DMS114 treated with DMSO at 0.1 percent for 48 hours (cell line): ENCODE measurements at regions not wholly inside any gene's neighbourhood (a gene's known extent, or its start where the extent isn't known, plus 50 kb on each side); places are given as distances from the start of the nearest gene placed in this dataset.

Source experiments
- DNase-seq: peaks from one replicate; lab custom pipeline; 2025; ENCODE audit not compliant: unreplicated experiment; lab: John Stamatoyannopoulos, UW

DNA sequence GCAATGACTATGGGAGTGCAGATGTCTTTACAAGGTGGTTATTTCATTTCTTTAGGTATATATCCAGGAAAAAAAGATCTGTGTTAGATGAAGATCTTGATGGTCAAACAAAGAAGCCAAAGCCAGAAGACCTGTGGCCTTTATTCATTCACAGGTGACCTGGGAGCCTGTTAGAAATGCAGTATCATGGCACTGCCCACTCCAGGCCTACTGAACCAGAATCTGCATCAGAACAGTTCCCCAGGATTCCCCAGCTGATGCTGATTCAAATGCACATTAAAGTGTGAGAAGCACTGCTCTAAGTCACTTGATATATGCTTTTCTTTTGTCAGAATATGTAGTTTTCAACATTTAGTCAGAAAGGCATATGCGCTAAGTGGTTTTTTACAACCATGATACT, 251.1 kb downstream of the IPMK start:
- no peak for DNase-seq

DNA sequence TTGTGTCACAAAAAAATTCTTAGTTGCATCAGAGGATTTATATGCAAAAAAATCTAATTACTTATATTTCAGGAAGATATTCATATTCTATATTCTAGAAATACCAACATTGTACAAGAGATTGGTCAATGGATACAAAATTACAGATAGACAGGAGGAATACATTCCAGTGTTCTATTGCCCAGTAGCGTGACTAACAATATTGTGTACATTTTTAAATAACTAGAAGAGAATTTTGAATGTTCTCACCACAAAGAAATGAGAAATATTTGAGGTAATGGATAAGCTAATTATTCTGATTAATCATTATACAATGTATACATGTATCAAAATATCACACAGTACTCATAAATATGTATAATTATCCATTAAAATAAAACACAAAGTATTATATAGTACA, 253.3 kb downstream of the IPMK start:
- DNase-seq, result no peak

DNA sequence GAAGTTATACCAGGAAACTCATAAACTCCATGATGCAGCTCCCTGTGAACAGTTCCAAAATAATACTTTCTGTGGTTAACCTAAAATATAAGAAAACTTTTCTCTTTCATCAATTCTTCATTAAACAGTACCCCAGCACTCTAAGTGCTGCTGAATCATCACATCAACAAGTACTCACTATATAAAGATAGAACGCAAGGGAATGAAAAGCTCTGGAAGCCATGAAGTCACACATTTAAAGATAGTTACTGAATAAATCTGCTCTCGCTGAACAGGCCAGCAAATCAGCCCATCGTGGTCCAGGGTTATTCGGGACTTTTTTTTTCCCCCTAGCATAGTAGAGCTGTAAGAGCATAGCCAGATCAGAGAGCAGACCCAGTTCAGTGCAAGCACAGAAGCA, 254.3 kb downstream of the IPMK start:
- no peak for DNase-seq

DNA sequence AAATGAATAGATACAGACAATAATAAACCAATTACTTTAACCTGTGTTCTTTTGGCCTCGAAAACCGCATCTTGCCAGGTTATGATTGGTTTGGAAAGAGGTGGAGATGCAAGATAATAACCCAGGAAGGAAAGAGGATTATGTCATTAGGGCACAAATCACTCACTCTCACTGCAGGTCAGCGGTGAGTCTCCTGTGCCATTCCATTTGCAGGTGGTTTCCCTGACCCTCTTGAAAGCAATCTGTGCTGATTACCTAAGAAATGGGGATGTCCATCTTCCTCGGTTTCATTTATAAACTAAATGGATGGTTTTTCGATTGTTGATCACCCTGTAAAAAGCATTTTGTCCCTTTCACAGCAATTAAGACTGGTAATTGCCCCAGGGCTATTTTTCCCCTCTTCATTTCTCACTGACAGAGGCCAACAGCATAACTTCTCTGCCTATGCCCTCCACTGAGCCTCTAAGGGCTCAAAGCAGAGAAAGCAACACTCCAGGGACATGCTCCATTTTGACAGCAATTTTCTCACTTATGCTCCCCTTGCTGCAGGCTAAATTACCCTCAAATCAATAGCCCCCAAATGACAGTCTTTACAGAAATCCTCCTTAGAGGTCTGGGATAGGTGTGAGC, 257.5 kb downstream of the IPMK start:
- no peak for DNase-seq

DNA sequence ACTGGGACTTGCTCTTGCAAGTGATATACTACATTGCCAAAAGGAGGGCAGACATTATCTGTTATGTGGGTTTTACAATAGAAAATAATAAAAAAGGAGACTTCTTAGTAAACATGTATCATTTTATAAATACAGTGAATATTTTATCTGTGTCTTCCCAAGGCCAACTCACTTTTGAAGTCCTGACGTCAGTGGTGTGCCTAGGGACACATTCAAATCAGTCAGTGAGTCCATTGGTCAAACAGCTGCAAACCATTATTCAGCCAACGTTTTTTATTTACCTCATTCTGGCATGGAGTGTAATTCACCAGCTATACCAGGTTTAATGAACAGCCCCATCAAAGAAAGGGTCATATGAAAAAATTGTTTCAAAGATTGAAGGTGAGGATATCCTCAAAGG, 263.7 kb downstream of the IPMK start:
- DNase-seq, result no peak

DNA sequence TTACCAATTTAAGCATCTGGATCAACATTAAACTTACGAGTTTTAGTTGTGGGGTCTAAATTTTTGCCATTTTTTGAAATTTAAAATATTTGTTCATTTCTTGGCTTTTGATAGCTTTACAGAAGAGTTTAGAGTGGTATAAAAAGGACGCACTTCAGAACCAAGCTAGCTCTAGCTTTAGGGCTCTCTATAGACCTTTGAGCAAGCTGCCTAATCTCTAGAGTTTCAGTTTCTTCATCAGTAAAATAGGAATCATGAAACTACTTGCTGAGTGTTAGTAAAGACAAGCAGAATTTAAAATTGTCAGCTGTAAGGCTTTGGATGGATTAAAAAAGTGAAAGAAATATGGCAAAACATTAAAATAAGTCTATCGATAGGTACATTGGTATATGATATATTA, 266.5 kb downstream of the IPMK start:
- no peak for DNase-seq

DNA sequence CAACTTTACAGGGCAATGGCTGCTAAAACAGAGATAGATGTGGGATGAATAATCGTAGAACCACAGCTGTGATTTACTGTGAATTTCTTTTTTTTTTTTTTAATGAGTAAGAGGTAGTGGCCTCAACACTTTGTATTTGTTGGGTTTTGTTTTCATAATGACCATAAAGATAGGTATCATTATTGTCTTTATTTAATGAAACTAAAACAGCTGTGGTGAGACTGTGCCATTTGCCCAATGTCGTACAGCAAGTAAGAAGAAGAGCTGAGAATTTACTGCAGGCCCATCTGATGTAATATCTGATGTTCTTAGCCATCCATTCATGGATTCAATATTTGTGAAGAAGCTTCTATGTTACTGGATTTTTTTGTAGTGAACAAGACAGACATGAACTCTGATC, 271.2 kb downstream of the IPMK start:
- DNase-seq, result no peak

DNA sequence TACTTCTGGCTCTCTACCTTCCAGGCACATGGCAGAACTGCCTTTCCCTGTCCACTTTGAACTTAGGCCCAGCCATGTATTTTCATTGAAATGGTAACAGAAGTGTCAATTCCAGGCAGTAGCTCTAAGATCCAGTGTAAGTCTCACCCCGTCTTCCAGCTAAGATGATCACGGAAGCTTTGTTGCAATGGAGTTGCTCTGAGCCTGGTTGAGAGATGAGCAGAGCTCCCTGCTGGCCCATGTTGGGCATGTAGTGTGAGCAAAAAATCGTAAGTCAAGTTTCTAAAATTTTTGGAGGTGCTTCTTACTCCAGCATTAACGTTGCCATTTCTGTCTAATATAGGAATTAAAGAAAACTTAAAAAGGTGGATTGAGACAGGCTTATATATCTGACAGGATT, 274.4 kb downstream of the IPMK start:
- no peak for DNase-seq

DNA sequence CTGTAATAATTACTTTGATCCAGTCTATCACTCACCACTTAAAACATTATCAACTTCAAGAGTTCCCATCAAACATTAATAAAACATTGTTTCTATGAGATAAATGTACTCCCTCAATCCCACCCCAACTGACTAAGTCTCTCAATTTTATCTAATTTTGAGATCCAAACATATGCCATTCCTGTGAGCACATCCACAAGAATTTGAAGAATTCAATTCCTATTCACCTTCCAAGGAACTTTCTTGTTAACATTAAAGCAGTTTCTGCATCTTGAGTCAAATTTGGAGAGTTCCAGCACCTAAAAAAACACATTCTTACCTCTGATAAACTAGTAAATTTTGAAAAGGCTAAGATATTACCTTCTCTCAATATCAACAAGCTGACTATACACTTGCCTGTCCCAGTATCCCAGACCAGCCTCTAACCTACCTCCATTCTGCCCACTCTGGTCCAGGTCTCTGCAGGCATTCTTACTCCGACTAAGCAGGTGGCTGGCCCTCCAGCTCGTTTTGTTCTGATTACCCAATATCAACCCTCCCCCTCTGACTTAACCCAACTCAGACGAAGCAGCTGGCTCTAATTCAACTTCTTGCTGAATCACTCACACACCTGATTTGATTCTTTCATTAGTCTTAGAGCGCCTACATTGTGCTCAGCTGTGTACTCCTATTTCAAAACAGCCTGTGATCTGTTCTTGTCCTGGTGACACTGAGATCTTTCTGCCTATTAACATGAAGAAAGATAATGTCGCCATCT, 275.2 kb downstream of the IPMK start:
- no peak for DNase-seq

DNA sequence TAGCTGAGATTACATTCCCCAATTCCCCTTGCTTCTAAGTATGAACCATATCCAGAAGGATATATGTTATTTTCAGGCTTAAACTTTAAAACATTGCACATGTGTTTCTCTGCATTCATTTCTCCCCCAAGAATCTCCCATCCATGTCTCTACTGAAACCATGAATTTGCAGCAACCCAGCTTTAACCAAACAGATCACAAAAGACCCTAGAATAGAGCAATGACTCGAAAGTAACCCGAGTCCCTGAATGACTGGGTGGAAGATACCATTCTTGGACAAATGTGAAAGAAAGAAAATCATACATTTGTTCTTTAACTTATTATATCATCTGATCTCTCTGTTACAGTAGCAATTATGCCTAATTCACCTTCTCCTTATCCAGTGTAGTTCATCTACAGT, 278.7 kb downstream of the IPMK start:
- DNase-seq, result no peak

DNA sequence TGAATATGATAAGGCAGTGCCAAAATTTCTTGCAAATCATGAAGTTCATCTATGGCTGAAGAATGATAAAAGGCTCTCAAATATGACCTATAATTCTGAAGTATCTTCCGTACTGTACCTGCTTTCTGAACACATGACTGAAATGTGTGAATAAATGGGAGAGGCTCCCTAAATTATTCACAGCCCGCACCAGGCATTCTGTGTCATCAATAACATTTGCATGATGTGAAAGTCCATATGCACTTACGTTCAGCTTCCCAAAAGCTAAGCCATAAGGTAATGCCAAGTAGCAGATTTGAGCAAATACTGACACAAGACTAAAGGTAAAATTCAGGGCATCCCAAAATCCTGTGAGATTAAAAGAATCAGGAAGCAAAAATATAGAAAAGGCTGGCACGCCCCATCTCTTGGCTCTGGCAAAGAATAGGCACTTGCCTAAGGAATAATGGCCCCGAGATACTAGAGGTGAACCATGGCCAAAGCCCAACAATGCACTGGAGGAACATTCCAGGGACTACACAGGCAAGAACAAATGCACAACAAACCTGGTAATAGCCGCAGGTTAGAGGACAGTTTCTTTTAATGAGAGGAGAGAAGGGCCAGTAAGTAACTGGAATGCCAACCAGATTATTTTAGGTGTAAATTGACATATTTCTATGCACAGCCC, 280.5 kb downstream of the IPMK start:
- no peak for DNase-seq

DNA sequence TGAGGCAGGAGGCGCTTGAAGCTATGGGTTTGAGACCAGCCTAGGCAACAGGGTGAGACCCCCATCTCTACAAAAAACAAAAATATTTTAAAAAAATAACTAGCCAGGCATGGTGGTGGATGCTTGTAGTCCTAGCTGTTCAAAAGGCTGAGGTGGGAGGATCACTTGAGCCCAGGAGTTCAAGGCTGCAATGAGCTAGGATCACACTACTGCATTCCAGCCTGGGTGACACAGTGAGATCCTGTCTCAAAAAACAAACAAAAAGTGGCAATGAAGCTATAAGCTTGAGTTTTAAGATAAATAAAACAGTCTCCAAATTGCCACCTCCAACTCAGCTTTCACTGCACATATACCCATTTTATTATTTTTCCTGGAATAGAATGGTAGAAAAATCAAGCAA, 281.3 kb downstream of the IPMK start:
- DNase-seq, result no peak

DNA sequence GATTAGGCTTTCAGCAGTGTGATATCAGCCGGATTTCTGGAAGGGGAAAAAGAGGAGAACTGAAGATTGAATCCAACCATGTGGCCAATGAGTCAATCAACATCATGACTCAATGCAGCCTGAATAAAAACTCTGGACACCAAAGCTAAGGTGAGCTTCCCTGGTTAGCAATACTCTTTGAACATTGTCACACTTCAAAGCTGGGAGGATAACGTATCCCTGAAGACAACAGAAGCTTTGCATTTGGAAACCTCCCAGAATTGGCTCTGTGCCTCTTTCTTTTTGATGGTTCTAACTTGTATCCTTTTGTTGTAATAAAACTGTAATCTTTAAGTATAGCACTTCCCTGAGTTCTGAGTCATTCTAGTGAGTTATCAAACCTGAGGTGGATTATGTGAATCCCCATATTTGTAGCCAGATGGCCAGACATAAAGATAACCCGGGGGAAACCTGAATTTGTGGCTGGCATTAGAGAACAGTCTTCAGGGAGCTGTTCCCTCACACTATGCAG, 284.4 kb downstream of the IPMK start:
- no peak for DNase-seq

DNA sequence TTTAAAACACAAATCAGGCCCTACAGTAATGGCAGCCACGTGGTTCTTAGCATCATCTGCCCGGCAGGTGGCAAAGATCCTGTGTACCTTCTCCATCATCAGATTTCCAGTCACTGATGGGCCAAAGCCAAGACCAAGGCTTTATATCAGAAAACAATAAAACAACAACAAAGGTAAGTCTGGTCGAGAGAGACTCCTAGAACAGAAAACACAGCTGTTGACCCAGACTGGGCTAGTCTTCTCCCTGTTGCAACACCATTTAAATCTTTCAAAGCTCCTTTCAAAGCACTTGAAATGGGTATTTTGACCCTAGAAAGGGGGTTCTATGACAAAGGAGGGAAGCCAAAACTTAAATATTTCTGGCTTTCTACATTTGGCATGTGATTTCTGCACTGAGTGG, 285.6 kb downstream of the IPMK start:
- DNase-seq, result no peak

DNA sequence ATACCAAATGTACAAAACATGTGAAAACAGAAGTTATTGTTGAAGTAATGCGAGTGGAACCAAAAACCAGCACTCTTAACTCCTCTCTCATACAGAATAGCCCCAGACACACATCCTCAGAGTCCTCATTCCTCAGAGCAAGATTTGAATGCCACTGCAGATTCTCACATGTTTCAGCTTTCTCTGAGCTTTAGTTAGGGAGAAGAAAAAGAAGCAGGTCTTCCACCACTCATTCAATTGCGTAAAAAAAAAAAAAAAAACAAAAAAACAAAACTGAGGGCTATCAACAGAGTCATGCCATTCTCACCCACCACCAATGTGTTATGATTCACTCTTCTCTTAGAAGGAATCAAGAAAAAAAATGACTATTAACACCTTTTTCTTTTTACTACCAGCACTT, 287.7 kb downstream of the IPMK start:
- DNase-seq, result no peak

DNA sequence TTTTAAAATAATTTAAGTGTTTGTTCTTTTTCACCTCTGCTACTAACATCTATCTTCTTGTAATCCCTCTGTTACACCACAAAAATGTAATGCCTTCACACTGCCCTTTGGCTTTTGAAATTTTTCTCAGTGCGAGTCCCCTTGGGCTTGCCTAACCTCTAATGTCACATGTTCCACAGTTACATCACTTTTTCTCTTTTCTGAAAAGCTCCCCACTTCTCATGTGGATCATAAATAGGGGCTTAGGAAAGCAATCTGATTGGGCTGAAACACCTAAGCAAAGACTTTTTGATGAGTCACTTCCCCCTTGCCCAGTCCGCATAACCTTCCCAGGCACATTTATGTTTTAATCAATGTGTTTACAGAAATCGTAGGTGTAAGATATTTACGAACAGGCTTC, 288.2 kb downstream of the IPMK start:
- no peak for DNase-seq

DNA sequence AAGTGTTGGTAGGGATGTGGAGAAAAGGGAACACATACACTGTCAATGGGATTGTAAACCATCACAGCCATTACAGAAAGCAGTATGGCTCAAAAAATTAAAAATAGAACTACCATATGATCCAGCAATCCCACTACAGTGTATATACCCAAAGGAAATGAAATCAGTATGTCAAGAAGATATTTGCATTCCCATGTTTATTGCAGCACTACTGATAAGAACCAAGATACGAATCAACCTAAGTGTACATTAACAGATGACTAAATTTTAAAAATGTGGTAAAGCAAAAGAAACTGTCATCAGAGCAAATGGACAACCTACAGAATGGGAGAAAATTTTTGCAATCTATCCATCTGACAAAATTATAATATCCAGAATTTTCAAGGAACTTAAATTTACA, 290.4 kb downstream of the IPMK start:
- DNase-seq, result no peak

DNA sequence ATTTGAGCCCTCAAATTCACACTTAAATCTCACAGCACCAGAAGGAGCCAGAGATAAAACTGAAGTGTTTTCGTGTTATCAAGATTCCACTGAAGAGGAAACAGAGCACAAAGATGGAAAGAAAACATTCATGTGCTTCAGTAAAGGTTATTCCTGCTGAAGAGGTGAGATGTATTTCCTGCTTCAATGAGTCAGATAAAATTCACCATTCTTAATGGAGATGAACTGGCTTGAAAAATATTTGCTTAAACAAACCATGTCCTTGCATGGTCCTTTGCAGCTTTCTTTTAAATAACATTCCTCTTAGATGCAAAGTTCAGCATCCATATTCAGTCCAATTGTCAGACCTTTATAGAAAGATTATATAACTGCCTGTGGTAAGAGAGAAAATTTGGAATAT, 294.2 kb downstream of the IPMK start:
- no peak for DNase-seq

DNA sequence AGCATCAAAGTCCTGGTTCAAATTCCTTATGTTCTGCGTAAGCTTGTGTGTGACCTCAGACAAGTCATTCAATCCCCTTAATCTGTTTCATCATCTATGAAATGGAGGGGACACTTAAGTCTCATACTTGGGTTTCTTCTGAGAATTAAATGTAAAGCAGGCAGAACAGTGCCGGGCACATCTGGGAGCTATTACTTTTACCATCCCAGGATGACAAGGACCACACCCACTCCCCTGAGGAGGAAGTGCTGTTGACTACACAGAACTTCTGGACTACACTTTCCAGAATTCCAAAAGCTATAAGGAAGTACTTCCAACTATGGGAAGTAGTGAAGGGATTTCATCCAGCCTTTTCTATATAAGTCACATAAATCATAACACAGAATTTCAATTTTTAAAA, 294.9 kb downstream of the IPMK start:
- DNase-seq, result no peak

DNA sequence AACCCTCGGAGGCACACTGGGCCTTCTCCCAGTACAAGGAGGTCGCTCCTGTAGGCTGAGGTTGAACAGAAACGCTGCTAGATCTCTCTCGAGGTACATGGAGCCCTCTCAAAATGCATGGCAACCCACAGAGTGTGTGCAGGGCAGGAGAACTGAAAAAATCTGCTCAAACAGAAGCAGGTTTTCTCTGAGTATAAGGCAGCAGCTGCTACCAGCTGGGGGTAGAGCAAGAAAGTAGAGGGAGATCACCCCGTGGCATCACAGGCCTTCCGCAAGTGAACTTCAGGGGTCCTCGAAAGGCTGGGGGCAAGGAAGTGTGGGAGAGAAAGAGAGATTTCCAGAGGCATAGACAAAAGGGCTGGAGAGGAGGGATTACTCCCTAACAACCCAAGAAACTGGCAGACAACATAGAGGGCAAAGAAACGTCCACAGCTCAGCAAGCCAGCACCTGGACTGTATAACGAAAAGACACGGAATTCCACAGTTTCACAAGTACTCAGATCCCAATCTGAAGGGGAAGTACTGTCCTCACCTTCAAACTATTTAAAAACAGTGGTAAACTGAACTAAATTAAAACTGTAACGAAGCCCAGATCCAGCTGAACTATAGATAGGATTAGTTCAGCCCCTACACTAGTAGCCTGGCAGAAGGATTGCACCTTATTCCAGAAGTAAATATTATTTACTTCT, 299.2 kb downstream of the IPMK start:
- no peak for DNase-seq

DNA sequence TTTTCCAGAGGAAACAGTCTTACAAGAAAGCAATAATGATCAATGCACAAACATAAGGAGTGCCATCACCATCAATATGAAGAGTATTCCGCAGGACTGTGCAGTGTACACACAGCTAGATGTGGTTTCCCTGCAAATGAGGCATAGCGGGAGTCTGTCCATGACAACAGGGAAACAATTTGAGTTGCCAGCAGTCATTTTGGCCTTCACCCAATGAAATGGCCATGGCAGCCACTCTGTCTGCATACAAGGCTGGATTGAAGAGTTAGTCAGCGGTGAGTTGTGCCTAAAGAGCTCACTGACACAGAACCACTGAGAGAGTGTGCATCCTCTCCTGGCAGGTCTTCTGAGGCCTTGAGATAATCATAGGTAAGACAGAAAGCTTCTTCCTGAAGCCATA, 303.3 kb downstream of the IPMK start:
- DNase-seq, result no peak

DNA sequence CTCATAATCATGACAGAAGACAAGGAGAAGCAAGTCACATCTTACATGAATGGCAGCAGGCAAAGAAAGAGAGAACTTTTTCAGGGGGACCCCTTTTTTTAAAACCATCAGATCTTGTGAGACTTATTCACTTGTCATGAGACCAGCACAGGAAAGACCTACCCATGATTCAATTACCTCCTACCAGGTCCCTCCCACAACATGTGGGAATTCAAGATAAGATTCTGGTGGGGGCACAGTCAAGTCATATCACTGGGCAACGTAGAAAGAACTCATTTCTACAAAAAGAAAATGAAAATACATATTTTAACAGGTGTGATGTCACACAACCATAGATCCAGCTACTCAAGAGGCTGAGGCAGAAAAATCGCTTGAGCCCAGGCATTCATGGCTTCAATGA, 304.1 kb downstream of the IPMK start:
- no peak for DNase-seq
